ENCODE measurements at regions not wholly inside any gene's neighbourhood (a gene's known extent, or its start where the extent isn't known, plus 50 kb on each side); places are given as distances from the start of the nearest gene placed in this dataset.

DNA sequence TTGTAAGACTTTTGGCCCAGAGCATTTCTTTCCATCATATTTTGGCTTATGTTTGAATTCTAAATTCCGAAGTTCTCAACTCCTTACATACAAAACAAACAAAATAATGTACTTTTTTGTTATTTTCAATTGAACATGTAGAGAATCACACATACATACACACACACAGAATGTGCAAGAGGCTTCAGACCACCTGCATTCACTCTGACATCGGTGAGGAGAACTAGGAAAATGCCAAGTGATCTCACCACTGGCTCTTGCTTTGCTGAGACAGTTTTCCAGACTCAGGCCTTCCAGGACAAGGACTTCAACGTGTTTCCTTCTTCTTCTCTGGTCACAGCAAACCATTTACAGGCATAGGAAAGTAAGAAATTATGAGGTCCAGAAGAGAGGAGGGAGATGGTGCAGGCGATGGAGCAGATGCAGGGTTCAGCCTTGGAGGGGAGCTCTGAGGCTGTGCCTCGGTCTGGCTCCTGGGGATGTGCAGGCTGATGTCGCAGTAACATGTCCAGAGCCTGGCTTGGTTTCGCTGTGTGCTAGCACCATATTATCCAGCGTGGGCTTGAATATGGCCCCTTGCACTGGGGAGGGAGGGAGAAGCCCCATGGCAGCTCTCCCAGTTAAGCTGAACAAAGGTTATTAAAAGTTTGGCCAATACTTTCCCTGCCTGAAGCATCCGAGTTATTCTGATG is 93.4 kb downstream of the DACT2 start:
- no peaks in the 10 kb centered on the region for H3K4me1 ChIP-seq
- intact Hi-C loops (cut with DNase I) = no loop called here
- ATAC-seq (no peak), DNase-seq (no peak)
- H3K27me3 ChIP-seq = no peaks in the 10 kb centered on the region
- H3K36me3 ChIP-seq (replicated peaks in 1 of 2; ENCODE audit: insufficient read depth in 1 of 2, low read depth in 2 of 2) = no peaks in the 10 kb centered on the region
- WGBS, 2 donors = 70% methylated on average over 9 of the region's 9 CpGs
- TF ChIP-seq CTCF (IDR thresholded peaks at IDR 0.05) (no peak), POLR2A (IDR thresholded peaks at IDR 0.05) (no peak)
- H3K9me3 ChIP-seq = no peaks in the 10 kb centered on the region
- H3K4me3 ChIP-seq = no peak overlapping the region
- H3K27ac ChIP-seq = no peak overlapping the region

- DNase-seq (no peak), ATAC-seq (no peak)
- no peaks in the 10 kb centered on the region for H3K27me3 ChIP-seq
- WGBS, 2 donors = 67 to 69% methylated on average over 7 of the region's 7 CpGs
- no peaks in the 10 kb centered on the region for H3K36me3 ChIP-seq (replicated peaks in 1 of 2; ENCODE audit: insufficient read depth in 1 of 2, low read depth in 2 of 2)
- intact Hi-C loops (cut with DNase I) = no loop called here
- H3K9me3 ChIP-seq = no peaks in the 10 kb centered on the region
- H3K4me3 ChIP-seq = no peak overlapping the region
- TF ChIP-seq CTCF (IDR thresholded peaks at IDR 0.05) (no peak), POLR2A (IDR thresholded peaks at IDR 0.05) (no peak)
- no peaks in the 10 kb centered on the region for H3K4me1 ChIP-seq
- H3K27ac ChIP-seq = no peak overlapping the region
Measured at GRCh38 chr6:168225471-168225911, 94.1 kb downstream of the DACT2 start.

- H3K36me3 ChIP-seq (replicated peaks in 1 of 2; ENCODE audit: insufficient read depth in 1 of 2, low read depth in 2 of 2) = no peaks in the 10 kb centered on the region
- DNase-seq (no peak), ATAC-seq (no peak)
- no peaks in the 10 kb centered on the region for H3K4me1 ChIP-seq
- H3K9me3 ChIP-seq = no peaks in the 10 kb centered on the region
- TF ChIP-seq POLR2A (IDR thresholded peaks at IDR 0.05) (no peak), CTCF (IDR thresholded peaks at IDR 0.05) (no peak)
- intact Hi-C loops (cut with DNase I) = no loop called here
- no peaks in the 10 kb centered on the region for H3K27me3 ChIP-seq
- no peak overlapping the region for H3K4me3 ChIP-seq
- WGBS, 2 donors = 62 to 71% methylated on average over 1 of the region's 1 CpG
- no peak overlapping the region for H3K27ac ChIP-seq
Measured at GRCh38 chr6:168223755-168224154, 95.8 kb downstream of the DACT2 start.

GRCh38 chr6:168223150-168223549 is 96.4 kb downstream of the DACT2 start:
- Histone ChIP-seq H3K36me3 (replicated peaks in 1 of 2; ENCODE audit: insufficient read depth in 1 of 2, low read depth in 2 of 2) (no peaks in the 10 kb centered on the region), H3K27me3 (no peaks in the 10 kb centered on the region), H3K4me1 (no peaks in the 10 kb centered on the region), H3K4me3 (no peak overlapping the region), H3K9me3 (no peaks in the 10 kb centered on the region), H3K27ac (no peak overlapping the region)
- intact Hi-C loops (cut with DNase I) = no loop called here
- DNase-seq = no peak
- no peak for ATAC-seq
- WGBS, 2 donors = 79 to 84% methylated on average over 2 of the region's 2 CpGs
- TF ChIP-seq CTCF (IDR thresholded peaks at IDR 0.05) = no peak
- TF ChIP-seq POLR2A (IDR thresholded peaks at IDR 0.05) = no peak

Measured in body of pancreas (tissue), 4 donors.